K562 (cell line): ENCODE measurements at regions not wholly inside any gene's neighbourhood (a gene's known extent, or its start where the extent isn't known, plus 50 kb on each side); places are given as distances from the start of the nearest gene placed in this dataset.
A peak's percentile ranks its signal among the peaks of the same experiment; 100 is the strongest.

Experiments used
- ATAC-seq: fragments of 200-7000 bp; cut with Tn5 transposase; 3 replicates; pipeline ENCODE4 v1.9.1; 2020; ENCODE audit warnings: moderate library complexity
- BruUV-seq: library from RNA; stranded (reverse); fragments of 400-500 nt; replicated peaks from 2 replicates; lab custom pipeline; 2021; lab: Mats Ljungman, UMichigan
- CTCF ChIA-PET: fragments of 300-600 bp; formaldehyde crosslinking; extraction: SDS; loops from one replicate; lab custom pipeline; 2021; ENCODE audit warnings: low intra/inter-chr PET ratio; lab: Yijun Ruan, JAX
- POLR2A ChIA-PET: fragments of 300-600, 350-650 bp; sonication (Branson Sonifier 250); formaldehyde crosslinking; extraction: SDS; loops from one replicate; lab custom pipeline; 2021; ENCODE audit warnings: antibody characterized with exemption, inconsistent platforms; lab: Yijun Ruan, JAX
- DNase-seq, 4 experiments: peaks; one replicate each; pipeline versions ENCODE4 v3.0.0 to v3.0.0-alpha.2; 2011 to 2018; ENCODE audit warnings: low spot score in 3 of 4, mixed read lengths in 3 of 4; ENCODE audit errors: extremely low read depth in 1 of 4
- FAIRE-seq: peaks from 2 replicates; lab custom pipeline; 2011; peaks lifted over from hg19 to GRCh38; lab: Jason Lieb, UNC
- H2AFZ ChIP-seq: 2 replicates; pipeline ENCODE4 v1.6.0; 2011; ENCODE audit warnings: low read depth, low read length, control low read depth, inconsistent platforms
- H3K27ac ChIP-seq: fragments of 200-600 bp; 3 replicates; pipeline ENCODE4 v1.8.0; 2011; ENCODE audit warnings: low read depth, mild to moderate bottlenecking, control low read depth, inconsistent platforms, low read length, moderate library complexity, mixed read lengths; ENCODE audit errors: extremely low read depth
- H3K27me3 ChIP-seq, 2 experiments: fragments of 300-600 bp in 1 of 2; 2 replicates in 1 of 2; 3 replicates in 1 of 2; pipeline versions ENCODE4 v1.6.0 to v1.8.0; 2011; ENCODE audit warnings: inconsistent platforms in 2 of 2, low read length in 2 of 2, mild to moderate bottlenecking in 1 of 2, mixed read lengths in 1 of 2, moderate library complexity in 1 of 2; ENCODE audit not compliant: control insufficient read depth in 2 of 2, insufficient read depth in 2 of 2
- H3K36me3 ChIP-seq: fragments of 300-600 bp; 3 replicates; pipeline ENCODE4 v1.8.0; 2011; ENCODE audit warnings: mild to moderate bottlenecking, low read length, inconsistent platforms; ENCODE audit not compliant: control insufficient read depth, insufficient read depth
- H3K4me1 ChIP-seq, 2 experiments: fragments of 200-600 bp in 1 of 2; replicated peaks in 1 of 2; 2 replicates in 1 of 2; 3 replicates in 1 of 2; pipeline versions ENCODE4 v1.5.1 to v1.8.0; 2011; ENCODE audit warnings: inconsistent platforms in 2 of 2, low read length in 2 of 2, mild to moderate bottlenecking in 1 of 2, mixed read lengths in 1 of 2, moderate library complexity in 1 of 2; ENCODE audit not compliant: control insufficient read depth in 2 of 2, insufficient read depth in 2 of 2
- H3K4me2 ChIP-seq: 2 replicates; pipeline ENCODE4 v1.6.1; 2011; ENCODE audit warnings: low read length, control low read depth, inconsistent platforms, mixed read lengths; ENCODE audit not compliant: insufficient read depth
- H3K4me3 ChIP-seq: fragments of 200-600 bp; sonication (generic), shearing (Covaris generic); 2 replicates; pipeline ENCODE4 v1.5.1; 2016; ENCODE audit warnings: control low read depth, inconsistent platforms
- H3K79me2 ChIP-seq: fragments of 200-600 bp; 3 replicates; pipeline ENCODE4 v1.8.0; 2011; ENCODE audit warnings: low read length, inconsistent platforms; ENCODE audit not compliant: control insufficient read depth, insufficient read depth
- H3K9ac ChIP-seq, 2 experiments: 2 replicates each; pipeline versions ENCODE4 v1.6.0 to v1.6.1; 2011; ENCODE audit warnings: low read depth in 2 of 2, low read length in 2 of 2, control low read depth in 1 of 2, inconsistent platforms in 1 of 2, mild to moderate bottlenecking in 1 of 2, mixed read lengths in 1 of 2; ENCODE audit not compliant: insufficient read depth in 1 of 2
- H3K9me1 ChIP-seq: one replicate; pipeline ENCODE4 v1.6.0; 2011; ENCODE audit warnings: inconsistent platforms, mild to moderate bottlenecking, low read length, moderate library complexity; ENCODE audit not compliant: control insufficient read depth, insufficient read depth
- H3K9me3 ChIP-seq: replicated peaks from 2 replicates; pipeline ENCODE4 v1.5.1; 2011; ENCODE audit warnings: low read depth, low read length, inconsistent platforms; ENCODE audit not compliant: control insufficient read depth, insufficient read depth
- H4K20me1 ChIP-seq: replicated peaks from 2 replicates; pipeline ENCODE4 v1.6.1; 2011; ENCODE audit warnings: low read length, inconsistent platforms, mixed read lengths; ENCODE audit not compliant: control insufficient read depth, insufficient read depth
- PURB ChIP-seq: sonication (generic); formaldehyde crosslinking; IDR thresholded peaks from 2 replicates; pipeline ENCODE4 v1.9.0; 2021; ENCODE audit warnings: low read depth, mild to moderate bottlenecking, missing genetic modification reagents
- RBM25 ChIP-seq: fragments of 200-400 bp; formaldehyde crosslinking; IDR thresholded peaks from 2 replicates; pipeline ENCODE4 v1.6.1; 2018; ENCODE audit warnings: low read length, low read depth, moderate library complexity; ENCODE audit not compliant: severe bottlenecking
- SMAD1 ChIP-seq: fragments of 150-350 bp; IDR thresholded peaks from 2 replicates; pipeline ENCODE4 v1.6.1; 2014; ENCODE audit warnings: low read length, low read depth; ENCODE audit not compliant: partially characterized antibody
- STAT5B ChIP-seq: fragments of 250-450 bp; sonication (Bioruptor Pico); IDR thresholded peaks from 2 replicates; pipeline ENCODE4 v1.8.0; 2021; ENCODE audit warnings: mild to moderate bottlenecking, inconsistent platforms
- STAT6 ChIP-seq: sonication (generic); formaldehyde crosslinking; IDR thresholded peaks from 2 replicates; pipeline ENCODE4 v1.8.1; 2023; ENCODE audit warnings: mild to moderate bottlenecking, missing genetic modification reagents
- ZNF184 ChIP-seq: sonication (generic); formaldehyde crosslinking; IDR thresholded peaks from 2 replicates; pipeline ENCODE4 v1.5.0; 2020; ENCODE audit warnings: missing genetic modification reagents
- ZNF212 ChIP-seq: fragments of 450-650 bp; formaldehyde crosslinking; IDR thresholded peaks from 2 replicates; pipeline ENCODE4 v1.4.0; 2020; ENCODE audit warnings: mild to moderate bottlenecking
- WGBS: fragments of 100-300 bp; shearing (Covaris generic); methylation state at CpG from one replicate; pipeline ENCODE4 v1.1.6; 2016; ENCODE audit warnings: low coverage, mixed read lengths; ENCODE audit not compliant: insufficient coverage; ENCODE audit errors: missing lambda C conversion rate; 5-methylcytosine and 5-hydroxymethylcytosine counted together
- in situ Hi-C: fragments of 300-500 bp; cut with MboI; formaldehyde crosslinking; loops from 4 replicates; pipeline ENCODE4 v1.15.0; 2018; ENCODE audit warnings: inconsistent platforms, mixed read lengths
- intact Hi-C: fragments of 100-400 bp; cut with micrococcal nuclease; formaldehyde crosslinking; loops from 2 replicates; pipeline ENCODE4 v1.14.2; 2022
- TF ChIP-seq, protein P1 (sequence below): fragments of 200-800 bp; sonication (Bioruptor generic); IDR thresholded peaks from 2 replicates; pipeline ENCODE4 v1.6.1; 2016; ENCODE audit warnings: missing genetic modification characterization, missing compliant biosample characterization

DNA sequence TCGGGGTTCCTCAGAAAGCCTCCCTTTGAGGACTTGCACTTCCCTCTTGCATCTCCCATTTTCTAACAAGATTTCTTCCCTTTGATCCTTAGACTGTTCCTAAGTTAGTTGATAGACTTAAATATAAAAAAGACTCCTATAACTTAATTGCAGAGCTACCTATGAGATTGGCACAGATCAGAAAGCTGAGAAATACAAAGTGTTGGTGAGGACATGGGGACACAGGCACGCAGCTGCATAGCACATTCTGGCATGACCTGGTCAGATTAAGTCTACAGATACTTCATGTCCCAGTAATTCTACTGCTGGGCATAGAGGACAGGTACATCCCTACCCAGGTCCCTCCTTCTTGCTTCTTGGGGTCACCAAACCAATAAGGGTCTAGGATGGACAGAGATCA lies 141.7 kb upstream of the LHX5 start:
- Histone ChIP-seq H3K4me3 (no peak overlapping the region), H3K4me2 (no peak overlapping the region), H3K27ac (no peak overlapping the region), H3K79me2 (no peaks in the 10 kb centered on the region), H3K4me1 (peaks cover 8 to 14% of the 10 kb centered on the region in 2 experiments; a peak in 3 of 5 replicates), H3K9me3 (no peaks in the 10 kb centered on the region; the same call in 1 of the 2 replicates), H3K9ac (no peak overlapping the region), H3K27me3 (no peaks in the 10 kb centered on the region), H3K36me3 (no peaks in the 10 kb centered on the region), H2AFZ (no peak overlapping the region), H3K9me1 (no peaks in the 10 kb centered on the region), H4K20me1 (no peaks in the 10 kb centered on the region)
- ChIA-PET POLR2A (interaction anchor here (1.0 kb wide), 1 partner anchor 28 kb away, joined by 3 read pairs; no protein-coding TSS in a partner anchor), CTCF (no interaction called here)
- 69% methylated on average over 2 of the region's 2 CpGs for WGBS
- FAIRE-seq, result no peak
- ATAC-seq, result no peak
- in situ Hi-C loops, result no loop called here
- intact Hi-C loops, result no loop called here
- TF ChIP-seq PURB (CRISPR knock-in tag), result no peak
- TF ChIP-seq RBM25, result peak; percentile 54
- TF ChIP-seq ZNF184, result peak; percentile 87
- BruUV-seq, result no TSS peak
- DNase-seq, result no peak

GRCh38 chr12:113612793-113613192 lies 141.1 kb upstream of the LHX5 start:
- H4K20me1 ChIP-seq, result no peaks in the 10 kb centered on the region
- ATAC-seq (no peak), DNase-seq (no peak), FAIRE-seq (no peak)
- no peaks in the 10 kb centered on the region for H3K27me3 ChIP-seq
- no peaks in the 10 kb centered on the region; the same call in 1 of the 2 replicates for H3K9me3 ChIP-seq
- peaks cover 8 to 14% of the 10 kb centered on the region in 2 experiments; a peak in 3 of 5 replicates for H3K4me1 ChIP-seq
- in situ Hi-C loops, result no loop called here
- ChIA-PET CTCF (no interaction called here), POLR2A (interaction anchor here (0.8 to 1.4 kb wide), 4 partner anchors 28 to 170 kb away, joined by 3 read pairs; no protein-coding TSS in a partner anchor)
- no TSS peak for BruUV-seq
- peak overlapping the region; percentile 86; the same call in 1 of the 2 replicates for H2AFZ ChIP-seq
- no peak overlapping the region for H3K4me2 ChIP-seq
- H3K27ac ChIP-seq, result no peak overlapping the region
- H3K36me3 ChIP-seq, result no peaks in the 10 kb centered on the region
- no peak overlapping the region for H3K9ac ChIP-seq
- 57% methylated on average over 3 of the region's 3 CpGs for WGBS
- no peak overlapping the region for H3K4me3 ChIP-seq
- intact Hi-C loops, result no loop called here
- H3K9me1 ChIP-seq, result no peaks in the 10 kb centered on the region
- H3K79me2 ChIP-seq, result no peaks in the 10 kb centered on the region
- TF ChIP-seq, protein P1, sequence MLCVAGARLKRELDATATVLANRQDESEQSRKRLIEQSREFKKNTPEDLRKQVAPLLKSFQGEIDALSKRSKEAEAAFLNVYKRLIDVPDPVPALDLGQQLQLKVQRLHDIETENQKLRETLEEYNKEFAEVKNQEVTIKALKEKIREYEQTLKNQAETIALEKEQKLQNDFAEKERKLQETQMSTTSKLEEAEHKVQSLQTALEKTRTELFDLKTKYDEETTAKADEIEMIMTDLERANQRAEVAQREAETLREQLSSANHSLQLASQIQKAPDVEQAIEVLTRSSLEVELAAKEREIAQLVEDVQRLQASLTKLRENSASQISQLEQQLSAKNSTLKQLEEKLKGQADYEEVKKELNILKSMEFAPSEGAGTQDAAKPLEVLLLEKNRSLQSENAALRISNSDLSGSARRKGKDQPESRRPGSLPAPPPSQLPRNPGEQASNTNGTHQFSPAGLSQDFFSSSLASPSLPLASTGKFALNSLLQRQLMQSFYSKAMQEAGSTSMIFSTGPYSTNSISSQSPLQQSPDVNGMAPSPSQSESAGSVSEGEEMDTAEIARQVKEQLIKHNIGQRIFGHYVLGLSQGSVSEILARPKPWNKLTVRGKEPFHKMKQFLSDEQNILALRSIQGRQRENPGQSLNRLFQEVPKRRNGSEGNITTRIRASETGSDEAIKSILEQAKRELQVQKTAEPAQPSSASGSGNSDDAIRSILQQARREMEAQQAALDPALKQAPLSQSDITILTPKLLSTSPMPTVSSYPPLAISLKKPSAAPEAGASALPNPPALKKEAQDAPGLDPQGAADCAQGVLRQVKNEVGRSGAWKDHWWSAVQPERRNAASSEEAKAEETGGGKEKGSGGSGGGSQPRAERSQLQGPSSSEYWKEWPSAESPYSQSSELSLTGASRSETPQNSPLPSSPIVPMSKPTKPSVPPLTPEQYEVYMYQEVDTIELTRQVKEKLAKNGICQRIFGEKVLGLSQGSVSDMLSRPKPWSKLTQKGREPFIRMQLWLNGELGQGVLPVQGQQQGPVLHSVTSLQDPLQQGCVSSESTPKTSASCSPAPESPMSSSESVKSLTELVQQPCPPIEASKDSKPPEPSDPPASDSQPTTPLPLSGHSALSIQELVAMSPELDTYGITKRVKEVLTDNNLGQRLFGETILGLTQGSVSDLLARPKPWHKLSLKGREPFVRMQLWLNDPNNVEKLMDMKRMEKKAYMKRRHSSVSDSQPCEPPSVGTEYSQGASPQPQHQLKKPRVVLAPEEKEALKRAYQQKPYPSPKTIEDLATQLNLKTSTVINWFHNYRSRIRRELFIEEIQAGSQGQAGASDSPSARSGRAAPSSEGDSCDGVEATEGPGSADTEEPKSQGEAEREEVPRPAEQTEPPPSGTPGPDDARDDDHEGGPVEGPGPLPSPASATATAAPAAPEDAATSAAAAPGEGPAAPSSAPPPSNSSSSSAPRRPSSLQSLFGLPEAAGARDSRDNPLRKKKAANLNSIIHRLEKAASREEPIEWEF (CRISPR knock-in tag), result no peak
- TF ChIP-seq ZNF212 (CRISPR knock-in tag) (no peak), SMAD1 (no peak), STAT6 (CRISPR knock-in tag) (no peak), STAT5B (CRISPR knock-in tag) (no peak)
